CD14-positive monocyte (primary cell): ENCODE measurements at regions not wholly inside any gene's neighbourhood (a gene's known extent, or its start where the extent isn't known, plus 50 kb on each side); places are given as distances from the start of the nearest gene placed in this dataset.

Experiments used
- DNase-seq, 3 donors: peaks; one replicate each; pipeline ENCODE4 v3.0.0-alpha.2; 2011 to 2022
- H2AFZ ChIP-seq: 2 replicates; pipeline ENCODE4 v1.6.0; 2012; ENCODE audit warnings: mild to moderate bottlenecking, low read depth, low read length, inconsistent platforms; ENCODE audit not compliant: insufficient read depth, poor library complexity, severe bottlenecking
- H3K27ac ChIP-seq, 2 donors: 1 replicate in 1 of 2; 2 replicates in 1 of 2; pipeline ENCODE4 v1.5.1; 2012 to 2013; ENCODE audit warnings: low read length in 2 of 2, control low read depth in 1 of 2, inconsistent platforms in 1 of 2, low read depth in 1 of 2, mild to moderate bottlenecking in 1 of 2
- H3K27me3 ChIP-seq, 2 donors: one replicate each; pipeline versions ENCODE4 v1.6.0 to v1.6.1; 2011 to 2013; ENCODE audit warnings: low read length in 2 of 2; ENCODE audit not compliant: control insufficient read depth in 2 of 2, insufficient read depth in 2 of 2
- H3K36me3 ChIP-seq, 2 donors: replicated peaks in 1 of 2; 1 replicate in 1 of 2; 2 replicates in 1 of 2; pipeline versions ENCODE4 v1.5.1 to v1.6.1; 2012 to 2013; ENCODE audit warnings: low read length in 2 of 2, control low read depth in 1 of 2, inconsistent platforms in 1 of 2, mild to moderate bottlenecking in 1 of 2; ENCODE audit not compliant: insufficient read depth in 2 of 2, control insufficient read depth in 1 of 2
- H3K4me1 ChIP-seq, 2 donors: 1 replicate in 1 of 2; 2 replicates in 1 of 2; pipeline versions ENCODE4 v1.5.1 to v1.6.1; 2012 to 2013; ENCODE audit warnings: low read length in 2 of 2, control low read depth in 1 of 2, inconsistent platforms in 1 of 2, mild to moderate bottlenecking in 1 of 2, moderate library complexity in 1 of 2; ENCODE audit not compliant: insufficient read depth in 2 of 2, control insufficient read depth in 1 of 2
- H3K4me2 ChIP-seq: replicated peaks from 2 replicates; pipeline ENCODE3; 2012; ENCODE audit warnings: low read length, moderate library complexity, mild to moderate bottlenecking; ENCODE audit not compliant: poor library complexity, severe bottlenecking; ENCODE audit errors: extremely low read depth
- H3K4me3 ChIP-seq, 3 experiments: fragments of 200-600 bp in 1 of 3; sonication (generic) in 1 of 3; replicated peaks in 1 of 3; 1 replicate in 2 of 3; 2 replicates in 1 of 3; pipeline ENCODE4 v1.5.1; 2011 to 2013; ENCODE audit warnings: low read length in 3 of 3, mild to moderate bottlenecking in 3 of 3, control low read depth in 2 of 3, low read depth in 2 of 3, inconsistent platforms in 1 of 3, moderate library complexity in 1 of 3
- H3K79me2 ChIP-seq: 2 replicates; pipeline ENCODE4 v1.6.0; 2012; ENCODE audit warnings: mild to moderate bottlenecking, control low read depth, inconsistent platforms, low read length, moderate library complexity; ENCODE audit not compliant: insufficient read depth
- H3K9ac ChIP-seq: 2 replicates; pipeline ENCODE4 v1.6.0; 2017; ENCODE audit warnings: low read length, mild to moderate bottlenecking; ENCODE audit not compliant: insufficient read depth, poor library complexity, severe bottlenecking
- H3K9me3 ChIP-seq, 2 donors: replicated peaks in 1 of 2; 1 replicate in 1 of 2; 2 replicates in 1 of 2; pipeline versions ENCODE4 v1.5.1 to v1.6.1; 2012 to 2013; ENCODE audit warnings: low read length in 2 of 2, control low read depth in 1 of 2; ENCODE audit not compliant: control insufficient read depth in 1 of 2, insufficient read depth in 1 of 2
- H4K20me1 ChIP-seq: 2 replicates; pipeline ENCODE4 v1.6.0; 2012; ENCODE audit warnings: mild to moderate bottlenecking, low read length, control low read depth, moderate library complexity; ENCODE audit not compliant: insufficient read depth
- H3K27ac Mint-ChIP-seq, 7 donors: one replicate each; pipeline ENCODE4 v1.8.0; 2020; ENCODE audit warnings: mild to moderate bottlenecking in 7 of 7, mixed read lengths in 7 of 7, moderate library complexity in 6 of 7, inconsistent platforms in 2 of 7
- H3K27me3 Mint-ChIP-seq, 3 donors: one replicate each; pipeline ENCODE4 v1.8.0; 2021 to 2022; ENCODE audit warnings: low read depth in 3 of 3, mild to moderate bottlenecking in 3 of 3, mixed read lengths in 3 of 3, moderate library complexity in 3 of 3, inconsistent platforms in 1 of 3
- H3K36me3 Mint-ChIP-seq, 2 donors: one replicate each; pipeline ENCODE4 v1.8.0; 2020; ENCODE audit warnings: mixed read lengths in 2 of 2, inconsistent platforms in 1 of 2, mild to moderate bottlenecking in 1 of 2
- H3K4me1 Mint-ChIP-seq: one replicate; pipeline ENCODE4 v1.8.0; 2020; ENCODE audit warnings: mild to moderate bottlenecking, mixed read lengths
- H3K4me3 Mint-ChIP-seq, 2 donors: one replicate each; pipeline ENCODE4 v1.8.0; 2020; ENCODE audit warnings: mild to moderate bottlenecking in 2 of 2, mixed read lengths in 2 of 2, moderate library complexity in 1 of 2
- H3K9me3 Mint-ChIP-seq, 7 donors: one replicate each; pipeline ENCODE4 v1.8.0; 2020 to 2022; ENCODE audit warnings: mixed read lengths in 7 of 7, mild to moderate bottlenecking in 6 of 7, moderate library complexity in 6 of 7, inconsistent platforms in 2 of 7
- WGBS: methylation state at CpG from one replicate; pipeline ENCODE4 v1.1.5; 2013; ENCODE audit warnings: missing lambda C conversion rate; ENCODE audit not compliant: insufficient coverage; 5-methylcytosine and 5-hydroxymethylcytosine counted together
- intact Hi-C, 2 donors: fragments of 100-400 bp; cut with micrococcal nuclease; formaldehyde crosslinking; loops; one replicate each; pipeline versions ENCODE4 v1.15.0 to v1.15.1; 2023
- TF ChIP-seq, protein P1 (sequence below): fragments of 200-600 bp; IDR thresholded peaks from one replicate; pipeline ENCODE4 v1.8.0; 2022; ENCODE audit warnings: antibody characterized with exemption, mild to moderate bottlenecking

DNA sequence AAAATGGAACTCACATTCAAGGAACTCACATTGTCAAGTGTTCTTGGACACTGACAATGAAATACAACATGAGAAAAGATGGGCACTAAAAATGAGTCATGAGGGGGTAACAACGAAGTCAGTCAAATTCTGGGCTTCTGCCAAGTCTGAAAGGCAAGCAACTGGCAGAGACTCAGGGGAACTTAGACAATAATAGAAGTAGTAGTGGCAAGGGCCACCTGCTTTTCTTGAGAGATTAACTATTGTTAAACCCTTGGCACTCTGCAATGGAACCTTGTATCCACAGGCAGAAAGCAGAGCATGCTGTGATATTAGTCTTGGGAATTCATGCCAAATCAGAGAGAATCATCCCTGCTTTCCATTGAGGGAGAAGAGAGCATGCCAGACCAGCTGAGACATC lies 382.6 kb upstream of the CDH2 start:
- Mint-ChIP-seq H3K27ac (no peak overlapping the region), H3K27me3 (no peaks in the 10 kb centered on the region), H3K4me1 (no peaks in the 10 kb centered on the region), H3K36me3 (no peaks in the 10 kb centered on the region), H3K4me3 (no peak overlapping the region), H3K9me3 (peaks cover 0 to 11% (median 4%) of the 10 kb centered on the region in 7 donors)
- Histone ChIP-seq H3K4me3 (no peak overlapping the region), H3K27me3 (no peaks in the 10 kb centered on the region), H3K4me1 (no peaks in the 10 kb centered on the region), H3K4me2 (no peak overlapping the region), H3K27ac (no peak overlapping the region), H4K20me1 (no peaks in the 10 kb centered on the region), H3K9me3 (no peaks in the 10 kb centered on the region), H2AFZ (no peak overlapping the region), H3K9ac (no peak overlapping the region), H3K36me3 (no peaks in the 10 kb centered on the region), H3K79me2 (no peaks in the 10 kb centered on the region)
- TF ChIP-seq, protein P1, sequence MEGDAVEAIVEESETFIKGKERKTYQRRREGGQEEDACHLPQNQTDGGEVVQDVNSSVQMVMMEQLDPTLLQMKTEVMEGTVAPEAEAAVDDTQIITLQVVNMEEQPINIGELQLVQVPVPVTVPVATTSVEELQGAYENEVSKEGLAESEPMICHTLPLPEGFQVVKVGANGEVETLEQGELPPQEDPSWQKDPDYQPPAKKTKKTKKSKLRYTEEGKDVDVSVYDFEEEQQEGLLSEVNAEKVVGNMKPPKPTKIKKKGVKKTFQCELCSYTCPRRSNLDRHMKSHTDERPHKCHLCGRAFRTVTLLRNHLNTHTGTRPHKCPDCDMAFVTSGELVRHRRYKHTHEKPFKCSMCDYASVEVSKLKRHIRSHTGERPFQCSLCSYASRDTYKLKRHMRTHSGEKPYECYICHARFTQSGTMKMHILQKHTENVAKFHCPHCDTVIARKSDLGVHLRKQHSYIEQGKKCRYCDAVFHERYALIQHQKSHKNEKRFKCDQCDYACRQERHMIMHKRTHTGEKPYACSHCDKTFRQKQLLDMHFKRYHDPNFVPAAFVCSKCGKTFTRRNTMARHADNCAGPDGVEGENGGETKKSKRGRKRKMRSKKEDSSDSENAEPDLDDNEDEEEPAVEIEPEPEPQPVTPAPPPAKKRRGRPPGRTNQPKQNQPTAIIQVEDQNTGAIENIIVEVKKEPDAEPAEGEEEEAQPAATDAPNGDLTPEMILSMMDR: no peak
- no peak for DNase-seq
- WGBS: 70% methylated on average over 1 of the region's 1 CpG
- intact Hi-C loops: no loop called here

DNA sequence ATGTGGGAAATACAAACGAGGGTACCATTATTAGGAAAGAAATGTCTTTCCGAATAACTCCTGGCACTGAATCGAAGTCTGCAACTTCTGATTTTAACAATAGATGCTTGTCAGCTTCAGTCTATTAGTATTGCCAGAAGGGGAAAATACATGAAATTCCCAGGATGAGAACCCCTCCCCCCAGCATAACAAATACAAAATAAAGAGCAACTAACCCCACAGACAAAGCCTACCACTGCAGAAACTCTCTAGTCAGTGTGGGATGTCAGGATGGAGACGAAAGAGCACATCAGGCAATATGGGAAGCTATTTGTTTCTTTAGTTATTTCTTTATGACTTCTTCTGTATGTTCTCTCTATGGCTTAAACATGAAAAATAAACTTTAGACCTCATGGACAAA lies 365.0 kb upstream of the CDH2 start:
- H3K9me3 ChIP-seq: no peaks in the 10 kb centered on the region
- H3K4me1 ChIP-seq: no peaks in the 10 kb centered on the region
- no peak overlapping the region for H3K4me2 ChIP-seq
- Mint-ChIP-seq H3K27ac (no peak overlapping the region), H3K4me3 (no peak overlapping the region), H3K36me3 (no peaks in the 10 kb centered on the region), H3K27me3 (no peaks in the 10 kb centered on the region), H3K9me3 (peaks cover 2 to 11% (median 4%) of the 10 kb centered on the region in 7 donors), H3K4me1 (no peaks in the 10 kb centered on the region)
- H3K36me3 ChIP-seq: no peaks in the 10 kb centered on the region
- H3K27ac ChIP-seq: no peak overlapping the region
- TF ChIP-seq, protein P1: no peak
- H3K9ac ChIP-seq: no peak overlapping the region
- no peak overlapping the region for H3K4me3 ChIP-seq
- DNase-seq: no peak
- intact Hi-C loops: no loop called here
- no peak overlapping the region for H2AFZ ChIP-seq
- no CpG with 5 or more reads among the region's 4 CpGs for WGBS
- H4K20me1 ChIP-seq: no peaks in the 10 kb centered on the region
- H3K27me3 ChIP-seq: no peaks in the 10 kb centered on the region
- H3K79me2 ChIP-seq: no peaks in the 10 kb centered on the region
